Stimulated activated CD4-positive, alpha-beta T cell treated with anti-CD3 and anti-CD28 coated beads, Interleukin-12 subunit alpha, Interleukin-12 subunit beta, amount 100 ng/mL, for 24 hours (primary cell): ENCODE measurements at regions not wholly inside any gene's neighbourhood (a gene's known extent, or its start where the extent isn't known, plus 50 kb on each side); places are given as distances from the start of the nearest gene placed in this dataset.
"Not testable (repeated sequence)": the region's sequence is repeated elsewhere in the genome, so short reads cannot be mapped to it uniquely, and the experiment has no call there.

Source experiments
- DNase-seq, 2 experiments: peaks; one replicate each; pipeline ENCODE4 v3.0.0-alpha.2; 2020; ENCODE audit warnings: low read depth in 2 of 2

DNA sequence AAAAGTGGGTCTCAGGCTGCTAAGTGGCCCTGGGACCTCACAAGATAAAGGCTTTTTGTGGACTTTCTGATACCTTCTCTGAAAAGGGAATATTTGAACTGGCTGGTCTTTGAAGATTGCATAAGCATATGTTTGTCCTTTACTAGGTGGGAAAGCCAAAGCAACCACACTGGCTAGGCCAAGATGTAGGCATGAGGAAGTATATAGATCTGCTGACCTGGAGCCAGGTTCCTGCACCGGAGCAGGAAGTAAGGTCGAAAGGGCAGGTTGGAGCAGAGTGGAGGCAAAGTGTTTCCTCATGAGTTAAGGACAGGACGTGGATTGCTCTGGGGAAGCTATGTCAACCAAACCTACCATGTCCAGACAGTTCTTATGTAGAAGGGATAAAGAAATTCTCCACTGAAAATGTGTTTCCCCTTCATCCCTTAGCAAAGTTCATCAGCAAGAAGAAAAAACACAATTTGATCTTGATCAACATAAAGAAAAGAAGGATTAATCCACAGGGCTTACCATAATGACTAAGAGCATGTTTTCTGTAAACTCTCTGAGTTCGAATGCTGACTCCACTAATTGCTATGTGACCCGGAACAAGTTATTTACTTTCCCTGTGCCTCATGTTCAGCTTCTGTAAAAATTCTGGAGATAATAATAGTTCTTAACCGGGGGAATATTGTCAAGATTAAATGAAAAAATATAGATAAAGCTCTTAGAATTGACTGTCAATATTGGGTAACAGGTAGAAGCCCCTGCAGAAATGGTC, 156.1 kb upstream of the SRD5A2 start:
- no peak for DNase-seq

DNA sequence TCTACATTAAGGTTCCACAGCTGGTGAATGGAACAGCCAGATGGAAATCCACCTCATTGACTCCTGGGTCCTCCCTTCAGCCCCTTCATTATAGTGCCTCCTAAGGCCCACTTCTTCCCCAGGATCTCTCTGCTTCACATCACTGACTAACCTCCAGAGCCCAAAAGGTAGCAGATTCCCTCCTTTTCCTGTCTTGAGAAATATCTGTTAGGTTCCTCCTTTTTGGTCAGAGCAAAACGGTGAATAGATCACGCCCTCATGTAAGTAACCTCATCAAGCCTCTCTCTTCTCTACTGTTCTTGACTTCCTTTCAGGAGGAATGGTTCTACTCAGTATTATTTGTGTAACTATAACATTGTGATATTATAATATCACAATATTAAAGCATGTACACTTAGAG, 155.0 kb upstream of the SRD5A2 start:
- no peak for DNase-seq

GRCh38 chr2:31729442-31730092, 148.8 kb upstream of the SRD5A2 start:
- DNase-seq: no peak

- no peak for DNase-seq
These were observed 148.3 kb upstream of the SRD5A2 start for GRCh38 chr2:31729065-31729439.

- no peak for DNase-seq
These were observed 147.8 kb upstream of the SRD5A2 start for GRCh38 chr2:31728406-31729064.

- no peak for DNase-seq
These were observed 145.7 kb upstream of the SRD5A2 start for GRCh38 chr2:31726457-31726856.

- no peak for DNase-seq
These were observed 144.7 kb upstream of the SRD5A2 start for GRCh38 chr2:31725444-31725843.

- DNase-seq: no peak
These were observed 131.0 kb upstream of the SRD5A2 start for GRCh38 chr2:31711737-31712136.

DNA sequence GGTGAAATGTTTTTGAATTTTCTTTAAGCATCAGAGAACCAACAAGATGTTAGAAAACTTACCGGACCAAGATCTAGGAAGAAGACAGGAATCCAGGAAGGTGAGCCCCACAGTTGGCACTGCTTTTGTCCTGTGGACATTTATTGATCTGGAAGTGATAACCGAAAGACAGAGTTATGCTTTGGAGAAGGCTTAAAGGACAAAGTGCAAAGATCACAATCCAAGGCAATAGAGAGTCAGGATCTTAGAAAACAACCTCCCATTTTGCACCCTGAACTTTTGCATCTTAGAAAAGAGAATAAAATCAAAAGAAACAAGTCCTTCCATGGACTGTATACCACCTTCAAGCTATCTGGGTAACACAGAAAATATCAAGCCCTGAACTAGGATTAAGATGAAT, 129.4 kb upstream of the SRD5A2 start:
- no peak for DNase-seq

- DNase-seq: no peak
These were observed 127.3 kb upstream of the SRD5A2 start for GRCh38 chr2:31707992-31708391.

DNA sequence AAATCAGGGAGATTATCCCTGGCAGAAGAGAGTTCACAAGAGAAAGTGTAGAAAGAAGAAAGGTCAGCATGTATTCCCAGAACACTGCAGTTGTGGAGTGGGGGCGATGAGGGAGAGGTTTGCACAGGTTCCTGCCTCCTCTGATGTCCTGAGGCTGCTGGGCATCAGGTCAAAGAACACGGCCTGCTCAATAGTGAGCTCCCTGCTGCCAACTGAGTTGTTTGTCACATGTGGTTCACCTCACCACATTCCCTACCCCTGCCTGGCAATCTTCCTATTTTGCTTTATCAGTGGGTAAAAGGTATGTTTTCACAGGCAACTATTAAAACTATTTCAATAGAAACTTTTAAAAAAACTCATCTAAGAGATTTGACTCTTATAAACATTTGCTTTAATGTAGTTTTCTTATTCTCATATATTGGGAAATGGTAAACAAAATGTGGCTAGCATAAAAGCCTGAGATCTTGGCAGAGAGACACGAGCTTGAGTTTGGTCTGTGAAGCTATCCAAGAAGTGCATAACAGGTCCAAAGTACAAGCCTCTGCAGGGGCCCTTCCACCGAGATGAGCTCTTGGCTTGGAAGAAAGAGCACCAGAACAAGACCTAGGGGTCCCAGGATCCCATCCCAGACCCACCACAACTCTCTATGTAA, 123.9 kb upstream of the SRD5A2 start:
- DNase-seq: no peak

DNA sequence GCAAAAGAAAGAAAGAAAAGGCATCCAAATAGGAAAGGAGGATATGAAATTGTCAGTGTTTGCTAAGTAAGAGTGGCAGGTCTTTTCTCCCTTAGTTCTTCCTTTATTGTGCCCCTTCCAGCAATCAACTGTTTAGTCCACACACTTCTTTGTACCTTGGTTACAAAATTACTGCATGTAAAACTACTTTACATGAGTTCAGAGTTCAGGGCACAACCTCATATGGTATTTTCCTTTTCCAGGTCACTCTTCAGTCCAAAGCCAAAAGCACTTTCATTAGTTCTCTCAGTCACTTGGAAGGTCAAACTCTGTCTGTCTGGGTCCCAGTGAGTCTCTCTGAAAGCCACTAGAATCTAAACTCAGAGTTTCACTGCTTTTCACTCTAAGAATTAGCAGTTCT, 122.5 kb upstream of the SRD5A2 start:
- DNase-seq: no peak

DNA sequence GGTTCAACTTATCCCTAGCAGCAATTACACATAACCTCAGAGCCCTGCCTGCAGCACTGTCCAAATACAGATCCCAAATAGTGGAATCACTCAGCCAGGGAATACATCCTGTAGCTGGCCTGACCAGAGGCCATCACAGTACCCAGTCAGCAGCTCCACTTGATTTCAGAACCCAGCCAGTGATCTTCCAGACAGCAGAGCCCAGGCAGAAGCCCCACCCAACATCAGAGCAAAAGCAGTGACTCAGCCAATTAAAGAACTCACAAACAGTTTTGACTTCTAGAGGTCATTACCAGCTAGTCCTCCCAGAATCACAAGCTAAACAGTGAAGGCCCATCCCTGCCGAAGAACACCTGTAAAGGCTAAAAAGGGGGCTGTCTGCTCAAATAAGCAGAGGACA, 118.0 kb upstream of the SRD5A2 start:
- DNase-seq: no peak

GRCh38 chr2:31696068-31696467, 115.3 kb upstream of the SRD5A2 start:
- DNase-seq: no peak

DNA sequence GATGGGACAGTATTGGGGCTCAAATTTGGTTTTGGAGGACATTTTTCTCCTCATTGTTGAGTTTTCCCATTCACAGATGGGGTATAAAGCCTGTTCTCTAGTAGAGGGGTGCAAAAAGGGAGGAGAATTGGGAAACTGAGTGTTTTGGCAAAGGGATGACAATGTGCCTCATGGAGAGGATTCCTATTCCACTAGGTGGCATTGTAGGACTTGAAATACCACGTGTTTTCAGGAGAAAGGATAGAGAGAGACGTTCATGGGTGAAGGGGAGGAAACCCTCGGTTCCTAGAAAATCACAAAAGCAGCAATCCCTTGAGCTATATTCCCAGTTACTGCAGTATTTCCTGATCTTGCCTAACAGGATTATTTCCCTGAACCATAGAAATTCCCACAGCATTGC, 113.7 kb upstream of the SRD5A2 start:
- no peak for DNase-seq

DNA sequence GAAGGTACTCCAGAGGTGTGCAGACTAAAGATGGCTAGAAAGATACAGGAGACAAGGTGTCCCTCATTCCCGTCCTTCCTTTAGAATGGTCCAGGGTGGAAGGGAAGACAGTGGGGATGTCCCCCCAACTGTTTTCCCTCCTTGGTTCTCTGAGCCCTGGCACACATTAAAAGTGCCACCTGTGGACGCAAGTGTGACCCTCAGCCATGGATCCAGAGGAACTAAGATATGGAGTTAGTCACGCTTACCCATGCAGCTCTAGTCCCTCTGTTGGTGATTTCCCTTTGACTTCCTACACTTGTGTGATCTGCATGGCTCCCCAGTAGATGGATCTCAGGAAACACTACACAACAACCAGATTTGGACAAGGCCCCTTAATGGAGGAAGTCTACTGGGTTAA, 113.1 kb upstream of the SRD5A2 start:
- no peak for DNase-seq

- DNase-seq: no peak
These were observed 107.5 kb upstream of the SRD5A2 start for GRCh38 chr2:31688282-31688681.

DNA sequence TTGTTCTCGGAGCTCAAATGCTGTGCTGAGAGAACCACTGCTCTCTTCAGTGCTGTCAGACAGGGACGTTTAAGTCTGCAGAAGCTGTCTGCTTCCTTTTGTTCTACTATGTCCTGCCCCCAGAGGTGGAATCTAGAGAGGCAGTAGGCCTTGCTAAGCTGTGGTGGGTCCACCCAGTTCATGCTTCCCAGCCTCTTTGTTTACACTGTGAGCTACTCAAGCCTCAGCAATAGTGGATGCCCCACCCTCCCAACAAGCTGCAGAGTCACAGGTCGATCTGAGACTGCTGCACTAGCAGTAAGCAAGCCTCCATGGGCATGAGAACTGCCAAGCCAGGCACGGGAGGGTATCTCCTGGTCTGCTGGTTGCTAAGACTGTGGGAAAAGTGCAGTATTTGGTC, 102.8 kb upstream of the SRD5A2 start:
- not testable (repeated sequence) for DNase-seq

GRCh38 chr2:31675485-31675901, 94.8 kb upstream of the SRD5A2 start:
- no peak for DNase-seq

- DNase-seq: no peak
These were observed 93.7 kb upstream of the SRD5A2 start for GRCh38 chr2:31674446-31674845.

DNA sequence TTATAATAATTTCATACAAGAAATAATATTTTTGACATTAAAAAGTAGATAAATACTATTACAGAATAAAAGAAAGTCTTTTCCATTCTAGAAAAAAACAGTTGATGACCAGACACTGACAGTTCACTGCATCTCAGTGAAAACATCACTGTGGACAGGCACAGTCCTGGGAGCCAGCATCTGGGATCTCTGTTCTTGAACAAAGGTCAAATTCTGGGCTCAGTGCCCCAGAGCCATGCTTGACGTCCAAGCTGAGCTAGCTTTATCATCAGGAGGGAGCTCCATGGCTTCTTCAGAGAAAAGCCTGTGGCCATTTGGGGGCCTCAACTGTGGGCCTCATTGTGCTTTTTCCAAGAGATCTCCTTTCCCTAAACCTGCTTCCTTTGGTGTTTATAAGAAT, 86.1 kb upstream of the SRD5A2 start:
- DNase-seq: no peak

DNA sequence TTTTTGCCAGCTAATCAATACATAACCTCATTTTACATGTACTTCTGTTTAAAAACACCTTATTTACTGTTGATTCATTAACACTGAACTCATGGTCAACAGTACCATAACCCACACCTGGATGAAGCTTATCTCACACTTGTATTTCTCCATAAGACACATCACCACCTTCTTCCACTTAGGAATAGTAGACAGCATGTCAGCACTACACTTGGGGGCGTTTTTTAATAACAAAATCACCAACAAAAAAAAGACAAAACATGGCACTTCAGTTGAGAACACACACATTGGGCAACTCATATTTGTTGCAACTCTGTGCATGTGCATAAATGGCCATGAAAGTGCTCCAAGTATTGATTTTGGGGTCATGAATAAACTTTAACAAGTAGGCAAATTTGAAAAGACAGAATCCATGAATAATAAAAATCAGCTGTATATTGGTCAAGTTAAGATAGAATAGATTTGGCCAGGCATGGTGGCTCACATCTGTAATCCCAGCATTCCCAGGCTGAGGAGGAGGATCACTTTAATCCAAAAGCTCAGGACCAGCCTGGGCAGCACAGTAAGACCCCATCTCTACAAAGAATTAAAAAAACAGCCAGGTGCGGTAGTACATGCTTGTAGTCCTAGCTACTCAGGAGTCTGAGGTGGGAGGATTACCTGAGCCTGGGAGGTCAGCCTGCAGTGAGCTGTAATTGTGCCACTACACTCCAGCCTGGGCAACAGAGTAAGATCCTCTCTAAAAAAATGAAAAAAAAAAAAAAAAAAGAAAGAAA, 84.4 kb upstream of the SRD5A2 start:
- no peak for DNase-seq
